Esophagus squamous epithelium (tissue), 5 donors: ENCODE measurements at regions not wholly inside any gene's neighbourhood (a gene's known extent, or its start where the extent isn't known, plus 50 kb on each side); places are given as distances from the start of the nearest gene placed in this dataset.

Experiments
- DNase-seq: peaks from one replicate; lab custom pipeline; 2025; lab: John Stamatoyannopoulos, UW
- H3K27ac ChIP-seq, 4 donors: fragments of 200-600 bp; sonication (generic); one replicate each; pipeline ENCODE4 v1.5.1; 2016 to 2019; ENCODE audit warnings: mild to moderate bottlenecking in 1 of 4
- H3K27me3 ChIP-seq, 4 donors: fragments of 200-600 bp; sonication (generic); 1 replicate in 3 of 4; 2 replicates in 1 of 4; pipeline versions ENCODE4 v1.5.1 to v1.6.0; 2017 to 2021; ENCODE audit warnings: antibody characterized with exemption in 1 of 4
- H3K36me3 ChIP-seq, 3 donors: fragments of 200-600 bp; sonication (generic); one replicate each; pipeline ENCODE4 v1.5.1; 2016 to 2019
- H3K4me1 ChIP-seq, 3 donors: fragments of 200-600 bp; sonication (generic); one replicate each; pipeline ENCODE4 v1.5.1; 2017 to 2019
- H3K4me3 ChIP-seq, 4 donors: fragments of 200-600 bp; sonication (generic); 1 replicate in 3 of 4; 2 replicates in 1 of 4; pipeline ENCODE4 v1.5.1; 2016 to 2019; ENCODE audit warnings: mild to moderate bottlenecking in 2 of 4, moderate library complexity in 1 of 4
- H3K9me3 ChIP-seq, 3 donors: fragments of 200-600 bp; sonication (generic); one replicate each; pipeline ENCODE4 v1.5.1; 2016 to 2019
- POLR2A ChIP-seq, 4 donors: fragments of 450-650 bp; IDR thresholded peaks; one replicate each; pipeline ENCODE4 v1.6.1; 2017; ENCODE audit warnings: antibody characterized with exemption in 4 of 4, mild to moderate bottlenecking in 4 of 4, moderate library complexity in 3 of 4
- whole genome bisulfite sequencing, 2 donors: methylation state at CpG; one replicate each; pipeline ENCODE4 v1.1.5; 2018; 5-methylcytosine and 5-hydroxymethylcytosine counted together
- intact Hi-C: fragments of 100-400 bp; cut with DNase I; formaldehyde crosslinking; loops from one replicate; pipeline ENCODE4 v1.15.0; 2022
- TF ChIP-seq, protein P1 (sequence below), 6 experiments: fragments of 450-650 bp in 4 of 6; fragments of 200-600 bp in 2 of 6; sonication (generic) in 2 of 6; IDR thresholded peaks; one replicate each; pipeline ENCODE4 v1.5.1; 2016 to 2019; ENCODE audit warnings: antibody characterized with exemption in 6 of 6, mild to moderate bottlenecking in 4 of 6, moderate library complexity in 4 of 6
- donor health status: DM: yes; HTN: yes; CAD: no.

DNA sequence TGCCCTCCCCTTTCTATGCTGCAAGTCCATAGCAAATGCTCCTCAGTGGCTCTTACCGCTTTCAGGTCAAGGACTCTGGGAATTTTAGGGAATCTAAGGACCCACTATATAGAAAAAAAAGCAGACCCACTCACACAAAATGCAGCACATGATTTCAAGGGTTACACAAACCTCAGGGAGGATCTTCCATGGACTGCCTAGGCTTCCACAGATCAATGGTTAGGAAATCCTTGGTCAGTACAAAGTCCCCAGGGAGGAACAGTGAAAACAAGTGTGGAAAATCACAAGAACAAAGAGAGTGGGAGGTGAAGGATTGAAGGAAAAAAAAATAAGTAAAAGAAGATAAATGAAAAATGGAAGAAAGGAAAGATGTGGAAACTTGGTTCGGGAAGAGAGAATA, 188.4 kb downstream of the AHR start:
- Histone ChIP-seq H3K27me3 (no peaks in the 10 kb centered on the region), H3K9me3 (no peaks in the 10 kb centered on the region), H3K4me1 (peaks cover 0 to 30% (median 6%) of the 10 kb centered on the region in 3 donors), H3K27ac (no peak overlapping the region), H3K36me3 (no peaks in the 10 kb centered on the region), H3K4me3 (no peak overlapping the region)
- intact Hi-C loops = no loop called here
- 73 to 94% methylated on average over 1 to 2 of the region's 2 CpGs for WGBS, 2 donors
- TF ChIP-seq POLR2A (IDR thresholded peaks at IDR 0.05) = no peak
- TF ChIP-seq, protein P1, sequence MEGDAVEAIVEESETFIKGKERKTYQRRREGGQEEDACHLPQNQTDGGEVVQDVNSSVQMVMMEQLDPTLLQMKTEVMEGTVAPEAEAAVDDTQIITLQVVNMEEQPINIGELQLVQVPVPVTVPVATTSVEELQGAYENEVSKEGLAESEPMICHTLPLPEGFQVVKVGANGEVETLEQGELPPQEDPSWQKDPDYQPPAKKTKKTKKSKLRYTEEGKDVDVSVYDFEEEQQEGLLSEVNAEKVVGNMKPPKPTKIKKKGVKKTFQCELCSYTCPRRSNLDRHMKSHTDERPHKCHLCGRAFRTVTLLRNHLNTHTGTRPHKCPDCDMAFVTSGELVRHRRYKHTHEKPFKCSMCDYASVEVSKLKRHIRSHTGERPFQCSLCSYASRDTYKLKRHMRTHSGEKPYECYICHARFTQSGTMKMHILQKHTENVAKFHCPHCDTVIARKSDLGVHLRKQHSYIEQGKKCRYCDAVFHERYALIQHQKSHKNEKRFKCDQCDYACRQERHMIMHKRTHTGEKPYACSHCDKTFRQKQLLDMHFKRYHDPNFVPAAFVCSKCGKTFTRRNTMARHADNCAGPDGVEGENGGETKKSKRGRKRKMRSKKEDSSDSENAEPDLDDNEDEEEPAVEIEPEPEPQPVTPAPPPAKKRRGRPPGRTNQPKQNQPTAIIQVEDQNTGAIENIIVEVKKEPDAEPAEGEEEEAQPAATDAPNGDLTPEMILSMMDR (IDR thresholded peaks at IDR 0.05) = no peak
- no peak for DNase-seq

DNA sequence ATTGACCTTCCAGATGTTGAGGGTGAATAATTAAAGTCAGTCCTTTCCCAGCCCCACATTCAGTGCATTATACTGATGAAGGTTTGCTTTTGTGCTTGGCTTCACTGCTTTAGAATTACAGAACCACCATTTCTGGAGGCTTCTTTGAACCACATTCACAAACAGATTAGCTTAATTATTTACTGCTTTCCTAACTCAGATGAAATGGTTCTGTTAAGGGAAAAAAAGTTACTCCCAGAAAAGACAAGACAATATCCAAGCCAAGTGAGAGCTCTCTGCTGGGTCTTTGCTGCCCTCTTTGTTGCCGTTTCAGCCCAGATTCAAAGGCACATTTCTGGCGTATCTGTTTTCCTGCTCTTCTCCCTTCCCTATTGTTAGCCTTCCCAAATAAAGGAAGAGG, 188.9 kb downstream of the AHR start:
- no peaks in the 10 kb centered on the region for H3K27me3 ChIP-seq
- WGBS, 2 donors = 88 to 91% methylated on average over 2 of the region's 2 CpGs
- H3K36me3 ChIP-seq = no peaks in the 10 kb centered on the region
- no peaks in the 10 kb centered on the region for H3K9me3 ChIP-seq
- H3K27ac ChIP-seq = no peak overlapping the region
- peaks cover 0 to 35% (median 6%) of the 10 kb centered on the region in 3 donors for H3K4me1 ChIP-seq
- H3K4me3 ChIP-seq = no peak overlapping the region
- DNase-seq = no peak
- TF ChIP-seq POLR2A (IDR thresholded peaks at IDR 0.05) = no peak
- TF ChIP-seq, protein P1 (IDR thresholded peaks at IDR 0.05) = no peak
- intact Hi-C loops = no loop called here

DNA sequence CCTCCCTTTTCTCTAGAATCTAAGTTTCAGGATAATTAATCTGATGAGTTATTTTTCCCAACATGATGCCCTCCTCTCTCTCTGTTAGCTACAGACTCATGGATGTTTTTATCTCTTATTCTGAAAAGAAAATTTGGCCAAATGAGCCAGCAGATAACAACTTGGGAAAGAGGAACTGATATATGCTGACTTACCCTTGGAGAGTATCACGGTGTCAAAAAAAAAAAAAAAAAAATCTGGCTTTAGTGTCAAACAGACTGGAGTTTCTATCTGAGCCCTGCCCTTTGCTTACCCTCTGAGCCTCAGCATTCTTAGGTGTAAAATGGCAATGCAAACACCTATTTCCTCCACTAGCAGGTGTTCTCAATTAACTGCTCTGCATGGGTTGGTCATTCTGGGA, 190.4 kb downstream of the AHR start:
- intact Hi-C loops = no loop called here
- no peaks in the 10 kb centered on the region for H3K27me3 ChIP-seq
- H3K27ac ChIP-seq = peak overlapping the region in 2 of 4 donors; percentile 52 to 75
- 29 to 67% methylated on average over 1 of the region's 1 CpG for WGBS, 2 donors
- peaks cover 0 to 46% (median 8%) of the 10 kb centered on the region in 3 donors for H3K4me1 ChIP-seq
- no peak for DNase-seq
- no peak for TF ChIP-seq POLR2A (IDR thresholded peaks at IDR 0.05)
- TF ChIP-seq, protein P1 (IDR thresholded peaks at IDR 0.05) = no peak
- H3K4me3 ChIP-seq = no peak overlapping the region
- no peaks in the 10 kb centered on the region for H3K9me3 ChIP-seq
- H3K36me3 ChIP-seq = no peaks in the 10 kb centered on the region

DNA sequence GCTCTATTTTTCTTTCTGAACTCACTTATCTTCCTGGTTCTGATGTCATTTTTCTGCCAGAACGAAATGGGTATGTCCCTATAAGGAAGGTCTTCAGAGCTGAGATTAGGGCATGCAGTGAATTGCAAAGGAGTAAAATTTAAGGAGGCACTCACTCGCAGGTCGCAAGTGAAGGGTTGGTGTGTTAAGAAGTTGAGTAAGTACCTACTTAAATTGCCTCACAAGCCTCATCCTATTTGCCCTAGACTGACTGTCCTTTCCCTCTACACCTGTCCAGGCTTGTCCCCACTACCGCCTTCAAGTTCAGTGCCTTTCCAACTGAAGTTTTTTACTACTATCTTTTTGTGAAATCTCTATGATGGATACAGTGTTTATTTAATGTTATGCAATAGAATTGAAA, 191.5 kb downstream of the AHR start:
- H3K9me3 ChIP-seq = no peaks in the 10 kb centered on the region
- TF ChIP-seq, protein P1 (IDR thresholded peaks at IDR 0.05) = no peak
- no peak for TF ChIP-seq POLR2A (IDR thresholded peaks at IDR 0.05)
- WGBS, 2 donors = 21 to 37% methylated on average over 4 of the region's 4 CpGs
- no peaks in the 10 kb centered on the region for H3K27me3 ChIP-seq
- H3K27ac ChIP-seq = peak overlapping the region in 2 of 4 donors; percentile 52 to 75
- intact Hi-C loops = no loop called here
- DNase-seq = no peak
- H3K4me3 ChIP-seq = no peak overlapping the region
- no peaks in the 10 kb centered on the region for H3K36me3 ChIP-seq
- peaks cover 0 to 46% (median 8%) of the 10 kb centered on the region in 3 donors for H3K4me1 ChIP-seq

DNA sequence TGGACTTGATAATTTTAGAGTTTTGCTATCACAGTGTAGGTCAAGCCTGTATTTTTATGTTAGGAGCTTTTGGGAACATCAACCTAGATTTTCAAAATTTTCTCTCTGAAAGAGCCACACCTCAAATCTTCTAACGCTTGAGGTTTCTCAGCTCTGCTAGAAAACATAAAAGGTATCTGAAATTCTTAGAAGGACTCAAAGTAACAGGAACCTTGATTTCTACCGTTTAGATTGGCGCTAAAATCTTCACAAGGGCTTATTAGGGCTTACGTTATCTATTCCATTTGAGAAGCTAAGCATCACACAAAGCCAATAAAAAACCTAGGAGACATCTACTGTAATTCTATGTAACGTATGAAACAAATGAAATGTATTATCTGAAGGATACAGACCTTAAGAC, 192.4 kb downstream of the AHR start:
- Histone ChIP-seq H3K9me3 (no peaks in the 10 kb centered on the region), H3K4me1 (peaks cover 0 to 52% (median 10%) of the 10 kb centered on the region in 3 donors), H3K36me3 (no peaks in the 10 kb centered on the region), H3K4me3 (no peak overlapping the region), H3K27ac (peak overlapping the region in 2 of 4 donors; percentile 1 to 52), H3K27me3 (no peaks in the 10 kb centered on the region)
- no peak for DNase-seq
- intact Hi-C loops = no loop called here
- no peak for TF ChIP-seq POLR2A (IDR thresholded peaks at IDR 0.05)
- TF ChIP-seq, protein P1 (IDR thresholded peaks at IDR 0.05) = no peak
- 92 to 95% methylated on average over 5 of the region's 5 CpGs for WGBS, 2 donors
